Endothelial cell of umbilical vein (primary cell): ENCODE measurements at regions not wholly inside any gene's neighbourhood (a gene's known extent, or its start where the extent isn't known, plus 50 kb on each side); places are given as distances from the start of the nearest gene placed in this dataset.

Experiments used
- BruUV-seq: library from RNA; stranded (reverse); fragments of 400-500 nt; replicated peaks from 2 replicates; lab custom pipeline; 2021; lab: Mats Ljungman, UMichigan
- CTCF ChIA-PET: fragments of 300-600, 350-600 bp; sonication (Branson Sonifier 250); formaldehyde crosslinking; loops from one replicate; lab custom pipeline; 2021; ENCODE audit warnings: antibody characterized with exemption, inconsistent platforms; lab: Charles Lee
- POLR2A ChIA-PET: fragments of 300-600, 350-600 bp; sonication (Branson Sonifier 250); formaldehyde crosslinking; loops from one replicate; lab custom pipeline; 2021; ENCODE audit warnings: antibody characterized with exemption, inconsistent platforms; lab: Charles Lee
- DNase-seq: peaks from one replicate; pipeline ENCODE4 v3.0.0-alpha.2; 2011; ENCODE audit warnings: low read depth, low spot score
- FAIRE-seq: peaks from 2 replicates; lab custom pipeline; 2011; peaks lifted over from hg19 to GRCh38; lab: Jason Lieb, UNC
- H2AFZ ChIP-seq: 2 replicates; pipeline ENCODE4 v1.6.0; 2012; ENCODE audit warnings: low read depth, low read length, control low read depth, inconsistent platforms
- H3K27ac ChIP-seq: 2 replicates; pipeline ENCODE4 v1.5.1; 2011; ENCODE audit warnings: low read depth, mild to moderate bottlenecking, control low read depth, low read length, moderate library complexity; ENCODE audit not compliant: insufficient read depth
- H3K27me3 ChIP-seq, 2 experiments: 2 replicates each; pipeline versions ENCODE4 v1.6.0 to v1.6.1; 2011; ENCODE audit warnings: low read length in 2 of 2, mixed read lengths in 1 of 2; ENCODE audit not compliant: control insufficient read depth in 2 of 2, insufficient read depth in 2 of 2
- H3K36me3 ChIP-seq, 2 experiments: 2 replicates in 1 of 2; 3 replicates in 1 of 2; pipeline ENCODE4 v1.5.1; 2011; ENCODE audit warnings: low read length in 2 of 2, mild to moderate bottlenecking in 1 of 2, moderate library complexity in 1 of 2; ENCODE audit not compliant: control insufficient read depth in 2 of 2, insufficient read depth in 2 of 2; ENCODE audit errors: extremely low read depth in 1 of 2
- H3K4me1 ChIP-seq: 3 replicates; pipeline ENCODE4 v1.5.1; 2011; ENCODE audit warnings: mild to moderate bottlenecking, low read length; ENCODE audit not compliant: control insufficient read depth, insufficient read depth; ENCODE audit errors: extremely low read depth
- H3K4me2 ChIP-seq: 2 replicates; pipeline ENCODE4 v1.6.1; 2011; ENCODE audit warnings: low read length, control low read depth, mixed read lengths; ENCODE audit not compliant: insufficient read depth
- H3K4me3 ChIP-seq, 3 experiments: fragments of 200-600 bp in 1 of 3; sonication (generic), shearing (Covaris generic) in 1 of 3; replicated peaks in 1 of 3; 2 replicates each; pipeline ENCODE4 v1.5.1; 2011 to 2016; ENCODE audit warnings: control low read depth in 3 of 3, low read length in 3 of 3, mild to moderate bottlenecking in 2 of 3, inconsistent platforms in 1 of 3, low read depth in 1 of 3, moderate library complexity in 1 of 3; ENCODE audit not compliant: insufficient read depth in 1 of 3
- H3K79me2 ChIP-seq: 2 replicates; pipeline ENCODE4 v1.6.0; 2012; ENCODE audit warnings: low read length, inconsistent platforms; ENCODE audit not compliant: control insufficient read depth, insufficient read depth
- H3K9ac ChIP-seq: replicated peaks from 2 replicates; pipeline ENCODE3; 2011; ENCODE audit warnings: low read length, control low read depth; ENCODE audit not compliant: insufficient read depth; ENCODE audit errors: extremely low read depth
- H3K9me1 ChIP-seq: replicated peaks from 3 replicates; pipeline ENCODE4 v1.6.0; 2011; ENCODE audit warnings: mild to moderate bottlenecking, low read length; ENCODE audit not compliant: control insufficient read depth, insufficient read depth; ENCODE audit errors: extremely low read depth
- H3K9me3 ChIP-seq: replicated peaks from 2 replicates; pipeline ENCODE4 v1.5.1; 2012; ENCODE audit warnings: low read length, inconsistent platforms; ENCODE audit not compliant: control insufficient read depth, insufficient read depth
- H4K20me1 ChIP-seq: replicated peaks from 2 replicates; pipeline ENCODE3; 2011; ENCODE audit warnings: mild to moderate bottlenecking, low read length; ENCODE audit not compliant: control insufficient read depth, insufficient read depth; ENCODE audit errors: extremely low read depth
- CTCF ChIP-seq, 2 donors: IDR thresholded peaks; 1 replicate in 1 of 2; 2 replicates in 1 of 2; pipeline ENCODE4 v1.5.1; 2011; ENCODE audit warnings: low read length in 2 of 2, mild to moderate bottlenecking in 2 of 2, moderate library complexity in 2 of 2, control low read depth in 1 of 2, inconsistent platforms in 1 of 2, low read depth in 1 of 2; ENCODE audit not compliant: insufficient read depth in 1 of 2; ENCODE audit errors: extremely low read depth in 1 of 2
- EZH2 ChIP-seq: IDR thresholded peaks from 2 replicates; pipeline ENCODE4 v1.6.1; 2012; ENCODE audit warnings: borderline replicate concordance, low read depth, mild to moderate bottlenecking, moderate library complexity, low read length, inconsistent platforms; ENCODE audit not compliant: severe bottlenecking
- FOS ChIP-seq: IDR thresholded peaks from 2 replicates; pipeline ENCODE4 v1.6.1; 2011; ENCODE audit warnings: mild to moderate bottlenecking, low read length, moderate library complexity, borderline replicate concordance; ENCODE audit not compliant: insufficient read depth
- GATA2 ChIP-seq: IDR thresholded peaks from 2 replicates; pipeline ENCODE4 v1.7.0; 2011; ENCODE audit warnings: low read depth, mild to moderate bottlenecking, moderate library complexity, mixed read lengths, low read length; ENCODE audit not compliant: insufficient read length, insufficient read depth
- JUN ChIP-seq: IDR thresholded peaks from 2 replicates; pipeline ENCODE4 v1.6.1; 2011; ENCODE audit warnings: borderline replicate concordance, low read depth; ENCODE audit not compliant: insufficient read length, insufficient read depth
- MAX ChIP-seq: IDR thresholded peaks from 2 replicates; pipeline ENCODE4 v1.6.1; 2011; ENCODE audit not compliant: insufficient read depth, insufficient read length
- MYC ChIP-seq: IDR thresholded peaks from one replicate; pipeline ENCODE4 v1.6.1; 2011; ENCODE audit warnings: mild to moderate bottlenecking, low read depth, low read length
- POLR2A ChIP-seq: IDR thresholded peaks from 2 replicates; pipeline ENCODE4 v1.6.1; 2012; ENCODE audit warnings: low read depth, mild to moderate bottlenecking, control low read depth, low read length
- POLR2AphosphoS5 ChIP-seq: IDR thresholded peaks from 2 replicates; pipeline ENCODE4 v1.6.1; 2012; ENCODE audit warnings: low read depth, mild to moderate bottlenecking, control low read depth, low read length, moderate library complexity; ENCODE audit not compliant: insufficient read depth
- dilution Hi-C: fragments of 300-500 bp; cut with MboI; formaldehyde crosslinking; loops from one replicate; pipeline ENCODE4 v1.15.0; 2019; ENCODE audit warnings: low sequenced_read_pairs; ENCODE audit not compliant: extremely low pct_ligation_motif_present
- intact Hi-C: fragments of 100-400 bp; cut with micrococcal nuclease; formaldehyde crosslinking; loops from one replicate; pipeline ENCODE4 v1.10.0; 2022

GRCh38 chr12:73418541-73418940 lies 1119.1 kb upstream of the ATXN7L3B start:
- intact Hi-C loops (no loop called here), dilution Hi-C loops (no loop called here)
- H3K4me2 ChIP-seq, result no peak overlapping the region
- no peaks in the 10 kb centered on the region for H3K9me1 ChIP-seq
- no peaks in the 10 kb centered on the region for H3K36me3 ChIP-seq
- no peak overlapping the region for H3K9ac ChIP-seq
- H2AFZ ChIP-seq, result no peak overlapping the region
- H3K4me1 ChIP-seq, result no peaks in the 10 kb centered on the region
- BruUV-seq, result no TSS peak
- ChIA-PET CTCF (no interaction called here), POLR2A (no interaction called here)
- H3K4me3 ChIP-seq, result no peak overlapping the region
- H3K27me3 ChIP-seq, result no peaks in the 10 kb centered on the region
- H3K79me2 ChIP-seq, result no peaks in the 10 kb centered on the region
- DNase-seq (no peak), FAIRE-seq (no peak)
- H4K20me1 ChIP-seq, result no peaks in the 10 kb centered on the region
- TF ChIP-seq POLR2A (no peak), POLR2AphosphoS5 (no peak), JUN (no peak), FOS (no peak), MYC (no peak), CTCF (IDR thresholded peaks at IDR 0.05; ENCODE audit: extremely low read depth in 1 of 2, insufficient read depth in 1 of 2, low read depth in 1 of 2, low read length in 2 of 2) (no peak)
- H3K27ac ChIP-seq, result no peak overlapping the region
- H3K9me3 ChIP-seq, result no peaks in the 10 kb centered on the region

GRCh38 chr12:73421832-73422231 lies 1115.8 kb upstream of the ATXN7L3B start:
- Histone ChIP-seq H3K4me2 (no peak overlapping the region), H3K4me1 (no peaks in the 10 kb centered on the region), H4K20me1 (no peaks in the 10 kb centered on the region), H3K4me3 (no peak overlapping the region), H3K27ac (no peak overlapping the region), H3K27me3 (no peaks in the 10 kb centered on the region), H2AFZ (no peak overlapping the region), H3K9me1 (no peaks in the 10 kb centered on the region), H3K9me3 (peaks cover 1% of the 10 kb centered on the region), H3K79me2 (no peaks in the 10 kb centered on the region), H3K9ac (no peak overlapping the region), H3K36me3 (no peaks in the 10 kb centered on the region)
- ChIA-PET POLR2A (no interaction called here), CTCF (no interaction called here)
- dilution Hi-C loops, result no loop called here
- no TSS peak for BruUV-seq
- FAIRE-seq, result no peak
- DNase-seq, result no peak
- TF ChIP-seq EZH2, result no peak
- no peak for TF ChIP-seq POLR2AphosphoS5
- TF ChIP-seq JUN, result no peak
- no peak for TF ChIP-seq CTCF (IDR thresholded peaks at IDR 0.05; ENCODE audit: extremely low read depth in 1 of 2, insufficient read depth in 1 of 2, low read depth in 1 of 2, low read length in 2 of 2)
- TF ChIP-seq FOS, result no peak
- no peak for TF ChIP-seq MAX
- TF ChIP-seq MYC, result no peak
- TF ChIP-seq GATA2, result no peak
- no peak for TF ChIP-seq POLR2A
- intact Hi-C loops, result no loop called here
